ENCODE measurements at regions not wholly inside any gene's neighbourhood (a gene's known extent, or its start where the extent isn't known, plus 50 kb on each side); places are given as distances from the start of the nearest gene placed in this dataset.

DNA sequence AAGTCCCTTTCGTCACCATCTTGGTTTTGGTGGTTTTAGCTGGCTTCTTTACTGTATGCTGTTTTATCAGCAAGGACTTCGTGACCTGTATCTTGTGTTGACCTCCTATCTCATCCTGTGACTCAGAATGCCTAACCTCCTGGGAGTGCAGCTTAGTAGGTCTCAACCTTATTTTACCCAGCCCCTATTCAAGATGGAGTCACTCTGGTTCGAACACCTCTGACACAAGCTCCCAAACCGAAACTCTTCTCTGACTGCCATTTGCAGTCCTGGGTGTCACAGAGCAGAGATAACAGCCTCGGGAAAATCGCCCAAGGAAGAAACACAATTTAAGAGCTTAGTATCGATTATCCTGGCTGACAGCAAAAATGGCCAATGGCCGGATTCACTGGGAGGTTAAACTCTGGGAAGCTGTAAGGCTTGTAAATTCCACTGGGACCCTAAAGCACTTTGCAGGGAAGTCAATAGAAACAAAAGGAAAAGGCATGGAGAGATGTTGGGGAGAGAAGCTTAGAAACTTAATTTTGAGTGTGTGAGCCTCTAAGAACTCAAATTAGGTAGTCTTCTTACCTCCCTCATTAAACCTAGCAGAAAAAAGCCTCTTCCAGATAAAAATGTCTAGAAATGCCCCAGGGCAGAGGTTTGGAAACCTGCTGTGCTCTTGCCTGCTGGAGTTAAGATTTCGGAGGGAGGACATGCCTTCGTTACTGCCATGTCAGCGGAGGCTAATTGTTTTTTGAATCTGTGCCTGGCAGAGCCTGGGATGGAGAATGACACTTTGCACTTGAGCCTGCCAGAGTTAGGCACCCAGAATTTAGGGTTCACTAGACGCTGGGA lies 56.5 kb upstream of the RPH3A start:
- no peaks in the 10 kb centered on the region for H3K9me3 ChIP-seq
- WGBS, 2 donors (ENCODE audit: low coverage in 1 of 2): 43 to 46% methylated on average over 6 to 12 of the region's 12 CpGs
- H3K36me3 ChIP-seq: no peaks in the 10 kb centered on the region
- no peaks in the 10 kb centered on the region for H3K4me1 ChIP-seq
- no peak for DNase-seq
- H3K27me3 ChIP-seq: peaks cover 6% of the 10 kb centered on the region
- in situ Hi-C loops (cut with MboI; ENCODE audit: low pct_ligation_motif_present in 1 of 4, low pct_unique_long_range_greater_than_20kb in 1 of 4, low sequenced_read_pairs in 3 of 4): no loop called here
- H3K4me3 ChIP-seq: no peak overlapping the region
- no peak overlapping the region for H3K27ac ChIP-seq
- TF ChIP-seq POLR2A (IDR thresholded peaks at IDR 0.05): no peak
- intact Hi-C loops (cut with DNase I; ENCODE audit: low total_unique reads): no loop called here

DNA sequence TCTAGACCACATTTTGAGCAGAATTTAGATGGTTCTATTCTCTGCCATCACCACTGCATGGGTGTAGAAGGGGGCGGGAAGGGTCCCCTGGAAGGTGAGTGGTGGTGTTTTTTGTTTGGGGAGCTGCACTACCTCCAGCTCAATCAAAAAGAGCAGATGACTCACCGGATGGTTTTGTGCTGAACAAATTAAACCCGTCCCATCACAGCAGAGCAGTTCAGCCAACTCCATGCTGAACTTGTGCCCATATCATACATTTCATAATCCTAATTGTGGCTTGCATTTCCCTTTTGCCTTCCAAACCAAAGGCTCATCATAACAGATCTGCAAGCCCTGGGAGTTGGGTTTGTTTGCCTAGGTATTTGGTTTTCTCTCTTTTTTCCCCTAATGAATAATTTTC lies 53.0 kb upstream of the RPH3A start:
- H3K4me1 ChIP-seq: no peaks in the 10 kb centered on the region
- intact Hi-C loops (cut with DNase I; ENCODE audit: low total_unique reads) (no loop called here), in situ Hi-C loops (cut with MboI; ENCODE audit: low pct_ligation_motif_present in 1 of 4, low pct_unique_long_range_greater_than_20kb in 1 of 4, low sequenced_read_pairs in 3 of 4) (no loop called here)
- no peaks in the 10 kb centered on the region for H3K9me3 ChIP-seq
- TF ChIP-seq, protein P1, sequence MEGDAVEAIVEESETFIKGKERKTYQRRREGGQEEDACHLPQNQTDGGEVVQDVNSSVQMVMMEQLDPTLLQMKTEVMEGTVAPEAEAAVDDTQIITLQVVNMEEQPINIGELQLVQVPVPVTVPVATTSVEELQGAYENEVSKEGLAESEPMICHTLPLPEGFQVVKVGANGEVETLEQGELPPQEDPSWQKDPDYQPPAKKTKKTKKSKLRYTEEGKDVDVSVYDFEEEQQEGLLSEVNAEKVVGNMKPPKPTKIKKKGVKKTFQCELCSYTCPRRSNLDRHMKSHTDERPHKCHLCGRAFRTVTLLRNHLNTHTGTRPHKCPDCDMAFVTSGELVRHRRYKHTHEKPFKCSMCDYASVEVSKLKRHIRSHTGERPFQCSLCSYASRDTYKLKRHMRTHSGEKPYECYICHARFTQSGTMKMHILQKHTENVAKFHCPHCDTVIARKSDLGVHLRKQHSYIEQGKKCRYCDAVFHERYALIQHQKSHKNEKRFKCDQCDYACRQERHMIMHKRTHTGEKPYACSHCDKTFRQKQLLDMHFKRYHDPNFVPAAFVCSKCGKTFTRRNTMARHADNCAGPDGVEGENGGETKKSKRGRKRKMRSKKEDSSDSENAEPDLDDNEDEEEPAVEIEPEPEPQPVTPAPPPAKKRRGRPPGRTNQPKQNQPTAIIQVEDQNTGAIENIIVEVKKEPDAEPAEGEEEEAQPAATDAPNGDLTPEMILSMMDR (IDR thresholded peaks at IDR 0.05): no peak
- no peak for TF ChIP-seq EP300 (IDR thresholded peaks at IDR 0.05; ENCODE audit: low read depth)
- no peak for TF ChIP-seq POLR2AphosphoS5 (IDR thresholded peaks at IDR 0.05)
- H3K27me3 ChIP-seq: peaks cover 10% of the 10 kb centered on the region
- no peaks in the 10 kb centered on the region for H3K36me3 ChIP-seq
- DNase-seq: no peak
- no peak overlapping the region for H3K4me3 ChIP-seq
- no peak overlapping the region for H3K27ac ChIP-seq
- WGBS, 2 donors (ENCODE audit: low coverage in 1 of 2): 38 to 62% methylated on average over 3 of the region's 3 CpGs

DNA sequence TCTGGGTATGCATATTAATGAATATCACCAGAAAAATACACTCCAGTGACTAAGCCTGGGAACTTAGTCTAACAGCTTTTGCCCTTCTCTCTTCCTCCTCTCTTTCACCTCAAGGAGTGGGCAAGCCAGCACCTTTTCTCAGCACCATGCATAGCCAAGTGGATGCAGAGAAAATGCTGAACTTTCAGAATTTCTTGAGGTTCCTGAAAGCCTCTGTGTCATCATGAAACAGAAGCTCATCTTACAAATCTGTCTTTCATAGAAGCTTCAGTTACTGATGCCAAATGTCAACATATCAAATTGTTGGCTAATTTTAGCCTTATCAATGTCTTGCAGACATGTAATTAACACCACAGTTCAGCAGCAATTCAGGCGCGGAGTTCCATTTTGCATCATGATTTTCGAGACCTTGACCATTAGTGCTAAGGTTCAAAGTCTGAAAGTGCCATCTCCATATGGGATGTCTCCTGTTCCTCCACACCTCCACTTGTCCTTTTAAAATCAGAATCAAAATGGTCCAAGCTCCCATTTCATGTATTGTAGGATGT lies 51.1 kb upstream of the RPH3A start:
- DNase-seq: no peak
- H3K4me1 ChIP-seq: no peaks in the 10 kb centered on the region
- H3K27me3 ChIP-seq: peaks cover 7% of the 10 kb centered on the region
- intact Hi-C loops (cut with DNase I; ENCODE audit: low total_unique reads): no loop called here
- no peak overlapping the region for H3K4me3 ChIP-seq
- H3K36me3 ChIP-seq: no peaks in the 10 kb centered on the region
- no peak overlapping the region for H3K27ac ChIP-seq
- 84 to 89% methylated on average over 3 of the region's 3 CpGs for WGBS, 2 donors (ENCODE audit: low coverage in 1 of 2)
- in situ Hi-C loops (cut with MboI; ENCODE audit: low pct_ligation_motif_present in 1 of 4, low pct_unique_long_range_greater_than_20kb in 1 of 4, low sequenced_read_pairs in 3 of 4): no loop called here
- TF ChIP-seq EP300 (IDR thresholded peaks at IDR 0.05; ENCODE audit: low read depth) (no peak), POLR2A (IDR thresholded peaks at IDR 0.05) (no peak), POLR2AphosphoS5 (IDR thresholded peaks at IDR 0.05) (no peak)
- TF ChIP-seq, protein P1 (IDR thresholded peaks at IDR 0.05): no peak
- H3K9me3 ChIP-seq: no peaks in the 10 kb centered on the region

DNA sequence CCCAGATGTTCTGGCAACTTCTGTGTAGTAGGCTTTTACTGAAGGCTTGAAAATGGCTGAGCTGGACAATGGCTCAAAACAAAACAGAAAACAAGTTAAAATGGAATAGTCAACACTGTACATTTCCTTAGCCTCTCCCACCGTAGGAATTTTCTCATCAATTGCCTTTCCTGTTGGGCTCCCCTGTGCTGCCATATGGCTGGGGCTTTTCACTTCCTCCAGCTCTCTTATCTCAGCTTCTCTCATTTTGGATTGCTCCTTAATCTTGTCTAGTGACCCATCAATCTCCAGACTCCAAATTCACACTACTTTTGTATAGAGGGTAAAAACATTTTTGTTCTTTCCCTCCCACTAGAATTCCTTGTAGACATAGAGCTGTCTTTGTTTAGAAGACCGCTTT lies 50.4 kb upstream of the RPH3A start:
- H3K9me3 ChIP-seq: no peaks in the 10 kb centered on the region
- H3K27me3 ChIP-seq: peaks cover 4% of the 10 kb centered on the region
- H3K36me3 ChIP-seq: no peaks in the 10 kb centered on the region
- in situ Hi-C loops (cut with MboI; ENCODE audit: low pct_ligation_motif_present in 1 of 4, low pct_unique_long_range_greater_than_20kb in 1 of 4, low sequenced_read_pairs in 3 of 4) (no loop called here), intact Hi-C loops (cut with DNase I; ENCODE audit: low total_unique reads) (no loop called here)
- DNase-seq: no peak
- no peak for TF ChIP-seq POLR2A (IDR thresholded peaks at IDR 0.05)
- TF ChIP-seq EP300 (IDR thresholded peaks at IDR 0.05; ENCODE audit: low read depth): no peak
- no peak for TF ChIP-seq POLR2AphosphoS5 (IDR thresholded peaks at IDR 0.05)
- TF ChIP-seq, protein P1 (IDR thresholded peaks at IDR 0.05): no peak
- 62 to 69% methylated on average over 2 of the region's 2 CpGs for WGBS, 2 donors (ENCODE audit: low coverage in 1 of 2)
- H3K27ac ChIP-seq: no peak overlapping the region
- no peaks in the 10 kb centered on the region for H3K4me1 ChIP-seq
- no peak overlapping the region for H3K4me3 ChIP-seq
